HL-60 (cell line): ENCODE measurements at regions not wholly inside any gene's neighbourhood (a gene's known extent, or its start where the extent isn't known, plus 50 kb on each side); places are given as distances from the start of the nearest gene placed in this dataset.

ENCODE experiments used
- GABPA ChIP-seq: IDR thresholded peaks from 2 replicates; pipeline ENCODE4 v1.6.1; 2012; ENCODE audit warnings: low read depth
- POLR2AphosphoS5 ChIP-seq: IDR thresholded peaks from 2 replicates; pipeline ENCODE4 v1.6.1; 2012; ENCODE audit warnings: low read depth
- TF ChIP-seq, protein P1 (sequence below): IDR thresholded peaks from one replicate; pipeline ENCODE4 v1.5.1; 2011; ENCODE audit warnings: low read length, control low read depth, inconsistent platforms; ENCODE audit not compliant: insufficient read depth

DNA sequence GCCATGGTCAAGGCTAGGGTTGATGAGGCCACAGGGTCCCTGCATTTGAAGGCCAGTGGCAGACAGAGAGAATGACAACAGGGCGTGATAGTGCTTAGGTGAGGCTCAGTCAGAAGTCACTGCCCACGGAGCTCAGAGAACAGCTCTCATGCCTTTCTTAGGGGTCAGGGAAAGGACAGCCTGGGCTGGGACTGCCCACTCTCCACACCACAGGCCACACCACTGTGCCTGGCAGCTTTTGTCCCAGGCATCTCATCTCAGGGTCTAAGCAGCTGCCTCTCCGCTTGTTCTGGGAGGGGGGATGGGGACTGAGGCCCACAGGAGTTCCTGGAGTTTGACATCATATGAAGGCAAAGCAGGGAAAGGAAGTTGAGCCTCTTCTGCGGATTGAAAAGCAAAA is 150.2 kb upstream of the B3GAT1 start:
- TF ChIP-seq, protein P1, sequence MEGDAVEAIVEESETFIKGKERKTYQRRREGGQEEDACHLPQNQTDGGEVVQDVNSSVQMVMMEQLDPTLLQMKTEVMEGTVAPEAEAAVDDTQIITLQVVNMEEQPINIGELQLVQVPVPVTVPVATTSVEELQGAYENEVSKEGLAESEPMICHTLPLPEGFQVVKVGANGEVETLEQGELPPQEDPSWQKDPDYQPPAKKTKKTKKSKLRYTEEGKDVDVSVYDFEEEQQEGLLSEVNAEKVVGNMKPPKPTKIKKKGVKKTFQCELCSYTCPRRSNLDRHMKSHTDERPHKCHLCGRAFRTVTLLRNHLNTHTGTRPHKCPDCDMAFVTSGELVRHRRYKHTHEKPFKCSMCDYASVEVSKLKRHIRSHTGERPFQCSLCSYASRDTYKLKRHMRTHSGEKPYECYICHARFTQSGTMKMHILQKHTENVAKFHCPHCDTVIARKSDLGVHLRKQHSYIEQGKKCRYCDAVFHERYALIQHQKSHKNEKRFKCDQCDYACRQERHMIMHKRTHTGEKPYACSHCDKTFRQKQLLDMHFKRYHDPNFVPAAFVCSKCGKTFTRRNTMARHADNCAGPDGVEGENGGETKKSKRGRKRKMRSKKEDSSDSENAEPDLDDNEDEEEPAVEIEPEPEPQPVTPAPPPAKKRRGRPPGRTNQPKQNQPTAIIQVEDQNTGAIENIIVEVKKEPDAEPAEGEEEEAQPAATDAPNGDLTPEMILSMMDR = no peak
- TF ChIP-seq POLR2AphosphoS5 (no peak), GABPA (no peak)
